Activated effector memory CD4-positive, alpha-beta T cell treated with Interleukin-2 at 50 U/mL for 16 hours (primary cell): ENCODE measurements at regions not wholly inside any gene's neighbourhood (a gene's known extent, or its start where the extent isn't known, plus 50 kb on each side); places are given as distances from the start of the nearest gene placed in this dataset.

ENCODE experiments used
- DNase-seq: peaks from one replicate; pipeline ENCODE4 v3.0.0-alpha.2; 2020

GRCh38 chr15:46120713-46121112, 485.9 kb downstream of the SQOR start:
- DNase-seq: no peak

DNA sequence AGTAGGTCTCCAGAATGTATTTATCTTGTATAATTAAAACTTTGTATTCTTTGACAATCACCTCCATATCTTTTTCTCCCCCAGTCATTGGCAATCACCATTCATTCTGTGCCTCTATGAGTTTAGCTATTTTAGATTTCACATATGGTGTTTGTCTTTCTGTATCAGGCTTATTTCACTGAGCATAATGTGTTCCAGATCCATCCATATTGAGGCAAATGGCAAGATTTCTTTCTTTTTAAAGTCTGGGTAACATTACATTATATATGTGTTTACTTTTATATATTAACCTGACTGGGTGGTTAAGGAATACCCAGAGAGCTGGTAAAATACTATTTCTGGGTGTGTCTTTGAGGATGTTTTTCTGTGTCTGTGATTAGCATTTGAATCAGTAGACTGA, 486.6 kb downstream of the SQOR start:
- no peak for DNase-seq

- no peak for DNase-seq
Measured at GRCh38 chr15:46126581-46126980, 491.8 kb downstream of the SQOR start.

GRCh38 chr15:46127361-46127874, 492.6 kb downstream of the SQOR start:
- no peak for DNase-seq

- DNase-seq: no peak
Measured at GRCh38 chr15:46129145-46129544, 494.3 kb downstream of the SQOR start.

GRCh38 chr15:46131876-46132275, 497.0 kb downstream of the SQOR start:
- no peak for DNase-seq

- no peak for DNase-seq
Measured at GRCh38 chr15:46137443-46137842, 502.6 kb downstream of the SQOR start.

DNA sequence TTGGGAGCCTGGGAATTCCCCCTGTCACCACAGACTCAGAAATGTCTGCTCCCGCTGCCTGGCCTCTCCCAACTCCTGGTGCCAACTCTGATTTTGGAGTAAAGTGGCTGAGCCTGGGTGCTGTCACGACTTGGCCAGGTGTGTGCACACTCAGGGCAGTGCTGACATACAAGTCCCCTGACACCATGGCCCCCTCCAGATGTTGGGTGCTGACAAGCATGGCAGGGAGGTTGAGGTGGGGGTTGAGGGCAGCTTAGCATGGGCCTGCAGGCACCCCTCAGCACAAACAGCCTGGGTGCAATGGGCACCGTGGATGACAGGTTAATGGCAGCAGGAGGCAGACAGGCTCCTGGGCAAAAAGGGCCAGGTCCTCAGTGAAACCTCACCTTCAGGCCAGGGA, 511.2 kb downstream of the SQOR start:
- DNase-seq: no peak

GRCh38 chr15:46146915-46147314, 512.1 kb downstream of the SQOR start:
- no peak for DNase-seq

DNA sequence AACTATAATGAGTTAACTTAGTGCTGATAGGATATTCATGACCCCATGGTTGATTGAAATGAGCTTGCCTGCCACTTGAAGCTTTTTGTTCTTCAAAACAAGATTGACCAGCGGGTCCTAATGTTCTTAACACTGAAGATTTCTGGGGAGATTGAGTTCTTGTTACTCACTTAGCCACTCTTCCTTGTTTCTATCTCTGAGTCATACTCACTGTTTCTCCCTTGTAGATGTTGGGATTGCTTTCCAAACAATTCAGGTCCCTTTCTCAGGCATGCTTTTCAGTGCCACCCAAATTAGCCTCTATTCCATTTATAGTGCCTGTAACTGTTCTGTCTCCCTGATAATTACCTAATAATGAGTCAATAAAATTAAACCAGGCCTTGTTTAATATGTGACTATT, 517.0 kb downstream of the SQOR start:
- no peak for DNase-seq

DNA sequence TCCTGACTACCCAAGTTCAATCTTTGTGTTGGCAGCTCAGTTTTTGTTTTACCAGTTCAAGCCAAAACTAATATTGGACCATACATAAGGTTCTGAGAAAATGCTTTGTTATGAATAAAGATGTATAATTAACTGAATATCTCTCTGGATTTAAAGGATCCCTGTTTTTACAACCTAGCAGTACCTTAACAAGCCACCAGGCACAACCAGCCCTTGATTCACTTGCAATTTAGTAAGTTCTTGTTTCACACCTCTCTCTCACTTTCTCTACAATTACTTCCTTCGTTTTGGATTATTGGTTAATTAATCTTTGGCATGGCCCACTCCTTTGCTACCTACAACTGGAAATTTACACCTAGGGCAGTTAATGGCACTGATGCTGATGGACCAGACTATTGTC, 531.9 kb downstream of the SQOR start:
- DNase-seq: no peak

DNA sequence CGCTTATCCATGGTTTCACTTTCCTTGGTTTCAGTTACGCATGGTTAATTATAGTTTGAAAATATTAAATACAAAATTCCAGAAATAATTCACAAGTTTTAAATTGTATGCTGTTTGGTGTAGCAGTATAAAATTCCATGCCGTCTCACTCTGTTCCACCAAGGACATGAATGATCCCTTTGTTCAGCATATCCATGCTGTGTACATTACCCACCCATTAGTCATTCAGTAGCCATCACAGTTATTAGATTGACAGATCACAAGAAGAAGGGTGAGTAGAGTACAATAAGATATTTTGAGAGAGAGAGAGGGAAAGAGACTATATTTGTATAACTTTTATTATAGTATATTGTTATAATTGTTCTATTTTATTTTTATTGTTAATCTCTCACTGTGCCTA, 535.5 kb downstream of the SQOR start:
- no peak for DNase-seq

GRCh38 chr15:46174122-46174521, 539.3 kb downstream of the SQOR start:
- DNase-seq: no peak

DNA sequence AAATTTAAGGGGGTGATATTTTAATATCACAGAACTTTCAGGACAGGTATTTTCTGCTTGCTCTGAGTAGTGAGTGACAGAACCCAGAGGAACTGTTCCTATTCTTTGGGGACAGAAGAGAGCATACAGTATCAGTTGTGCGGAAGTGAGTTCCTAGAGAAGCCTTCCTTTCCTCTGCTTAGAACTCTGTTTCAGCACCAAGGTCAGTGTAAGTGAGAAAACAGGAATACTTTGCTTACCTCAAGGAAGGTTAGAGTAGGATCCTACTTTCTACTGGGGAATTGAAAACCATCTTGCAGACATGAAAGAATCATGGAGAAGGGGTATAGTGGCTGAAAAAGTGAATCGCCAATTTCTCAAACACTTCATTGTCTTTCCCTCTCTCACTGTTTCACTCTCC, 542.4 kb downstream of the SQOR start:
- no peak for DNase-seq

DNA sequence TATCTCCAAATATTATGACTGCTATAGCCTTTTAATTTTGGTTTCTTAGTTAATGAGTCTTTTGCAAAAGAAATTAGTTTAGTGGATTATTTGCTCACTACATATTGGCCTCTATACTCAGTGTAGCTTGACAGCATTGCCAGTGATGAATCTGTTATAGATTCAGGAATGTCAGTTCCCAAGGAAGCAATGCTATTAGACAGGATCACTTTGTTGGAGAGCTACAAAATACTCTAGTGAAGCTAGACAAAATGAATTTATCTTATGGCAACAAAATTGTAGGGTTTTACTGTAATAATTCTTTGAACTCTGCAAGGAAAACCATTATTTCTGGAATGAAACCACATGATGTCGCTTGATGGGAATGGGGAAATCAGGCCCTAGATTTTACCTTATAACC, 543.3 kb downstream of the SQOR start:
- DNase-seq: no peak

GRCh38 chr15:46207341-46207740, 572.5 kb downstream of the SQOR start:
- DNase-seq: no peak

DNA sequence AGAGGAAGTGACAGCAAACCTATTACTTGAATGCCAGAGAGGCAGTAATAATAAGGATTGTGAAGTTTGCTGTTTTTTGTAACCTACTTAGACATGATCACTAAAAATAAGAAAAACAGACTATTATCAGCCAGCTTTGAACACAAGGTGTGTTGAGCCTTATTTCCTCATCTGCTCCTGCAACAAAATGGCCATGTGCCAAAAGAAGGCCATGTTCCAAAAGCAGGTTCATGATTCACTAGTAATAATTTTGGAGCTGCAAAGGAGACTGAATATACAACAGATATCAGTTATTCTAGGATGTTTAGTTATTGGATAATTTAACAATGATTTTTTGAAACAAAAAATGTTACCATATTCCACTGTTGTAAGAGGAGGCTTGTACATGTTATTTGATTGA, 578.7 kb downstream of the SQOR start:
- no peak for DNase-seq

- no peak for DNase-seq
Measured at GRCh38 chr15:46222826-46223225, 588.0 kb downstream of the SQOR start.

- no peak for DNase-seq
Measured at GRCh38 chr15:46229263-46229662, 594.4 kb downstream of the SQOR start.

GRCh38 chr15:46231786-46232185, 597.0 kb downstream of the SQOR start:
- DNase-seq: no peak

- no peak for DNase-seq
Measured at GRCh38 chr15:46232471-46232870, 597.6 kb downstream of the SQOR start.

DNA sequence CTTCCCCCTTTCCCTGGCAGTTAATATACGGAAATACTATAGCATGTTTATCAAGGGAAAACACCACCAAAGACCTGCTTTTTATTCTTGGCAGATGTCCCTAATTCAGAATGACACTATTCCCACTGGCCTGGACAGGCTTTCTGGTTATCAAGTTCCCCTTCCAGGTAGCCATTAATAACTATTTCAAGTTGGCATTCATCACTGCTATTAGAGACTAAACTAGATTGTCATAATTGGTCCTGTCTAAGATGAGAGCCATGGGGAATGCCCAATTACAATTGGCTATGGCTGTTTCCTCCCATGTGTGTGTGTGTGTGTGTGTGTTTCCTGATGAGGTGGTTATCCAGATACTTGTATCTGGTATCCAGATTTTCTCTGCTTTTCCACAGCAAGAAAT, 608.1 kb downstream of the SQOR start:
- no peak for DNase-seq

DNA sequence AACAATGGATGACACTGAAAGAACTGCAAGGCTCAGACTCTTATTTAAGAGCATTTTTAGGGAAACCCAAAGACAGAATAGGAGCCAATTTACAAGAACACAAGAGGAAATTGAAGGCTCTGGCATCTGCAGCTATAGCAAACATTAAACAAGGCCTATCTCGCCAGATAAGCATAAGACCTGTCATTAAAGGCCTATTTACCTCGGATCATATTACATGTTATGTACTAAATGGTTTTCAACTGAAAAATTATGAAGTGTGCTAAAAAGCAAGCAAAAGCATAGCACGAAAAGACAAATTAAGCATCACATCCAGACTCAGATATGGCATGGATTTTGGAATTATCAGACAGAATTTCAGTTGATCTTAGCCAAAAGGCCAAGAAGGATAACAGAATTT, 617.1 kb downstream of the SQOR start:
- no peak for DNase-seq

DNA sequence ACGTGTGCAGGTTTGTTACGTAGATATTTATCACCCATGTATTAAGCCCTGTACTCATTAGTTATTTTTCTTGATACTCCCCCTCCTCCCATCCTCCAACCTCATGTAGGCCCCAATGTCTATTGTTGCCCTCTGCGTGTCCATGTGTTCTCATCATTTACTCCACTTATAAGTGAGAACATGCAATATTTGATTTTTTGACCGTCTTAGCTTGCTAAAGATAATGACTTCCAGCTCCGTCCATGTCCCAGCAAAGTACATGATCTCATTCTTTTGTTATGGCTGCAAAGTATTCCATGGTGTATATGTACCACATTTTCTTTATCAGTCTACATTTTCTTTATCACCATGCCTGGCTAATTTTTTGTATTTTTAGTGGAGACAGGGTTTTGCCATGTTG, 623.2 kb downstream of the SQOR start:
- no peak for DNase-seq

DNA sequence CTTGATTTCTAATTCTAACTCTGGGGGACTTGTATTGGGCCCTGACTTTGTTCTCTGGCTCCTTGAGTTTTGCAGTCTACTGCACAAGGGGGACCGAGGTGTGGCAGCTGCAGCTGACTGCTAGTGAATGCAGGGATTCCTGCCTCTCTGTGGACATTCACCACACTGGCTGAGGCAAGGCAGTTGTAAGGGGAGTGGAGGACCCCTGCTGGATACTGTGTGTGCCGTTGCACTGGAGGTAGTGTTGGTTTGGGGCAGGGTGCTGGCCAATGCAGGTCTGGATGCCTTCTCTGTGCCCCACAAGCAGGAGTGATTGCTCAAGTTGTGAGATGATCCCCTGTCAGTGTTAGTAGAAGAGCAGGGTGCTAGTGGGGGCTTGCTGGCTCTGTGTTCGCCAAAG, 626.1 kb downstream of the SQOR start:
- DNase-seq: no peak
